GM06990 (cell line): ENCODE measurements at regions not wholly inside any gene's neighbourhood (a gene's known extent, or its start where the extent isn't known, plus 50 kb on each side); places are given as distances from the start of the nearest gene placed in this dataset.

ENCODE experiments used
- DNase-seq: peaks from one replicate; pipeline ENCODE4 v3.0.0-alpha.2; 2011; ENCODE audit not compliant: insufficient read length; ENCODE audit errors: extremely low read depth
- H3K27me3 ChIP-seq: replicated peaks from 2 replicates; pipeline ENCODE4 v1.6.0; 2011; ENCODE audit warnings: low read length; ENCODE audit not compliant: control insufficient read depth, insufficient read depth
- H3K36me3 ChIP-seq: 2 replicates; pipeline ENCODE4 v1.5.1; 2011; ENCODE audit warnings: low read length; ENCODE audit not compliant: control insufficient read depth, insufficient read depth
- H3K4me3 ChIP-seq: replicated peaks from 2 replicates; pipeline ENCODE4 v1.5.1; 2011; ENCODE audit warnings: low read depth, mild to moderate bottlenecking, control low read depth, low read length
- CTCF ChIP-seq: IDR thresholded peaks from 2 replicates; pipeline ENCODE4 v1.5.1; 2011; ENCODE audit warnings: low read length, control low read depth, mild to moderate bottlenecking, inconsistent platforms; ENCODE audit not compliant: insufficient read depth, poor library complexity, severe bottlenecking

GRCh38 chr2:129709001-129709955 lies 270.2 kb upstream of the RAB6C start:
- Histone ChIP-seq H3K36me3 (no peaks in the 10 kb centered on the region), H3K4me3 (no peak overlapping the region), H3K27me3 (no peaks in the 10 kb centered on the region; the same call in 1 of the 2 replicates)
- TF ChIP-seq CTCF = no peak
- DNase-seq = no peak

- Histone ChIP-seq H3K36me3 (no peaks in the 10 kb centered on the region), H3K4me3 (no peak overlapping the region), H3K27me3 (no peaks in the 10 kb centered on the region; the same call in 1 of the 2 replicates)
- TF ChIP-seq CTCF = no peak
- no peak for DNase-seq
Measured at GRCh38 chr2:129709956-129710598, 269.4 kb upstream of the RAB6C start.

- Histone ChIP-seq H3K4me3 (no peak overlapping the region), H3K36me3 (no peaks in the 10 kb centered on the region), H3K27me3 (peaks cover 2% of the 10 kb centered on the region; the same call in 1 of the 2 replicates)
- DNase-seq = no peak
- no peak for TF ChIP-seq CTCF
Measured at GRCh38 chr2:129710670-129711495, 268.6 kb upstream of the RAB6C start.

- peaks cover 2% of the 10 kb centered on the region; the same call in 1 of the 2 replicates for H3K27me3 ChIP-seq
- H3K4me3 ChIP-seq = no peak overlapping the region
- no peak for DNase-seq
- TF ChIP-seq CTCF = no peak
- no peaks in the 10 kb centered on the region for H3K36me3 ChIP-seq
Measured at GRCh38 chr2:129711816-129712675, 267.4 kb upstream of the RAB6C start.

GRCh38 chr2:129712676-129712985 lies 266.8 kb upstream of the RAB6C start:
- peaks cover 2% of the 10 kb centered on the region; the same call in 1 of the 2 replicates for H3K27me3 ChIP-seq
- no peaks in the 10 kb centered on the region for H3K36me3 ChIP-seq
- H3K4me3 ChIP-seq = no peak overlapping the region
- TF ChIP-seq CTCF = no peak
- no peak for DNase-seq
